ENCODE measurements at regions not wholly inside any gene's neighbourhood (a gene's known extent, or its start where the extent isn't known, plus 50 kb on each side); places are given as distances from the start of the nearest gene placed in this dataset.

- intact Hi-C loops (cut with micrococcal nuclease): no loop called here
- no peak overlapping the region for H3K27ac Mint-ChIP-seq
- no peaks in the 10 kb centered on the region for H3K4me1 Mint-ChIP-seq (ENCODE audit: low read depth)
- peaks cover 7% of the 10 kb centered on the region for H3K9me3 Mint-ChIP-seq
- H3K4me3 Mint-ChIP-seq (ENCODE audit: low read depth): no peak overlapping the region
- DNase-seq (ENCODE audit: low spot score): no peak
- H3K27me3 Mint-ChIP-seq (ENCODE audit: low read depth): no peaks in the 10 kb centered on the region
- no peaks in the 10 kb centered on the region for H3K36me3 Mint-ChIP-seq (ENCODE audit: low read depth)
Observed at GRCh38 chr6:115704028-115704427, 356.7 kb downstream of the FRK start.

GRCh38 chr6:115691433-115691832 lies 369.3 kb downstream of the FRK start:
- H3K27me3 Mint-ChIP-seq (ENCODE audit: low read depth): no peaks in the 10 kb centered on the region
- H3K4me3 Mint-ChIP-seq (ENCODE audit: low read depth): no peak overlapping the region
- intact Hi-C loops (cut with micrococcal nuclease): no loop called here
- DNase-seq (ENCODE audit: low spot score): no peak
- H3K27ac Mint-ChIP-seq: no peak overlapping the region
- H3K9me3 Mint-ChIP-seq: no peaks in the 10 kb centered on the region
- no peaks in the 10 kb centered on the region for H3K4me1 Mint-ChIP-seq (ENCODE audit: low read depth)
- no peaks in the 10 kb centered on the region for H3K36me3 Mint-ChIP-seq (ENCODE audit: low read depth)

- H3K27me3 Mint-ChIP-seq (ENCODE audit: low read depth): no peaks in the 10 kb centered on the region
- no peak overlapping the region for H3K4me3 Mint-ChIP-seq (ENCODE audit: low read depth)
- no peaks in the 10 kb centered on the region for H3K36me3 Mint-ChIP-seq (ENCODE audit: low read depth)
- DNase-seq (ENCODE audit: low spot score): no peak
- intact Hi-C loops (cut with micrococcal nuclease): no loop called here
- no peaks in the 10 kb centered on the region for H3K4me1 Mint-ChIP-seq (ENCODE audit: low read depth)
- no peak overlapping the region for H3K27ac Mint-ChIP-seq
- H3K9me3 Mint-ChIP-seq: no peaks in the 10 kb centered on the region
Observed at GRCh38 chr6:115690854-115691253, 369.8 kb downstream of the FRK start.

GRCh38 chr6:115681978-115682775 lies 378.5 kb downstream of the FRK start:
- intact Hi-C loops (cut with micrococcal nuclease): no loop called here
- H3K4me3 Mint-ChIP-seq (ENCODE audit: low read depth): no peak overlapping the region
- H3K36me3 Mint-ChIP-seq (ENCODE audit: low read depth): no peaks in the 10 kb centered on the region
- no peaks in the 10 kb centered on the region for H3K4me1 Mint-ChIP-seq (ENCODE audit: low read depth)
- H3K9me3 Mint-ChIP-seq: no peaks in the 10 kb centered on the region
- no peaks in the 10 kb centered on the region for H3K27me3 Mint-ChIP-seq (ENCODE audit: low read depth)
- DNase-seq (ENCODE audit: low spot score): no peak
- H3K27ac Mint-ChIP-seq: no peak overlapping the region

GRCh38 chr6:115680621-115681020 lies 380.1 kb downstream of the FRK start:
- DNase-seq (ENCODE audit: low spot score): no peak
- H3K9me3 Mint-ChIP-seq: no peaks in the 10 kb centered on the region
- no peaks in the 10 kb centered on the region for H3K27me3 Mint-ChIP-seq (ENCODE audit: low read depth)
- H3K4me3 Mint-ChIP-seq (ENCODE audit: low read depth): no peak overlapping the region
- H3K27ac Mint-ChIP-seq: no peak overlapping the region
- intact Hi-C loops (cut with micrococcal nuclease): no loop called here
- H3K4me1 Mint-ChIP-seq (ENCODE audit: low read depth): no peaks in the 10 kb centered on the region
- H3K36me3 Mint-ChIP-seq (ENCODE audit: low read depth): no peaks in the 10 kb centered on the region

GRCh38 chr6:115677198-115677597 lies 383.5 kb downstream of the FRK start:
- Mint-ChIP-seq H3K36me3 (ENCODE audit: low read depth) (no peaks in the 10 kb centered on the region), H3K27me3 (ENCODE audit: low read depth) (no peaks in the 10 kb centered on the region), H3K9me3 (no peaks in the 10 kb centered on the region), H3K27ac (no peak overlapping the region), H3K4me3 (ENCODE audit: low read depth) (no peak overlapping the region), H3K4me1 (ENCODE audit: low read depth) (no peaks in the 10 kb centered on the region)
- no peak for DNase-seq (ENCODE audit: low spot score)
- intact Hi-C loops (cut with micrococcal nuclease): no loop called here

GRCh38 chr6:115675443-115675842 lies 385.2 kb downstream of the FRK start:
- H3K27ac Mint-ChIP-seq: no peak overlapping the region
- no peaks in the 10 kb centered on the region for H3K36me3 Mint-ChIP-seq (ENCODE audit: low read depth)
- H3K9me3 Mint-ChIP-seq: no peaks in the 10 kb centered on the region
- H3K4me1 Mint-ChIP-seq (ENCODE audit: low read depth): no peaks in the 10 kb centered on the region
- no peak overlapping the region for H3K4me3 Mint-ChIP-seq (ENCODE audit: low read depth)
- DNase-seq (ENCODE audit: low spot score): no peak
- intact Hi-C loops (cut with micrococcal nuclease): no loop called here
- no peaks in the 10 kb centered on the region for H3K27me3 Mint-ChIP-seq (ENCODE audit: low read depth)

GRCh38 chr6:115668781-115669180 lies 391.9 kb downstream of the FRK start:
- intact Hi-C loops (cut with micrococcal nuclease): no loop called here
- H3K27me3 Mint-ChIP-seq (ENCODE audit: low read depth): no peaks in the 10 kb centered on the region
- H3K9me3 Mint-ChIP-seq: no peaks in the 10 kb centered on the region
- H3K4me1 Mint-ChIP-seq (ENCODE audit: low read depth): no peaks in the 10 kb centered on the region
- no peak for DNase-seq (ENCODE audit: low spot score)
- H3K27ac Mint-ChIP-seq: no peak overlapping the region
- no peaks in the 10 kb centered on the region for H3K36me3 Mint-ChIP-seq (ENCODE audit: low read depth)
- H3K4me3 Mint-ChIP-seq (ENCODE audit: low read depth): no peak overlapping the region

GRCh38 chr6:115668211-115668610 lies 392.5 kb downstream of the FRK start:
- Mint-ChIP-seq H3K4me1 (ENCODE audit: low read depth) (no peaks in the 10 kb centered on the region), H3K9me3 (no peaks in the 10 kb centered on the region), H3K36me3 (ENCODE audit: low read depth) (no peaks in the 10 kb centered on the region), H3K27ac (no peak overlapping the region), H3K4me3 (ENCODE audit: low read depth) (no peak overlapping the region), H3K27me3 (ENCODE audit: low read depth) (no peaks in the 10 kb centered on the region)
- intact Hi-C loops (cut with micrococcal nuclease): no loop called here
- no peak for DNase-seq (ENCODE audit: low spot score)

GRCh38 chr6:115667478-115668026 lies 393.1 kb downstream of the FRK start:
- no peak for DNase-seq (ENCODE audit: low spot score)
- Mint-ChIP-seq H3K27ac (no peak overlapping the region), H3K9me3 (no peaks in the 10 kb centered on the region), H3K4me3 (ENCODE audit: low read depth) (no peak overlapping the region), H3K27me3 (ENCODE audit: low read depth) (no peaks in the 10 kb centered on the region), H3K4me1 (ENCODE audit: low read depth) (no peaks in the 10 kb centered on the region), H3K36me3 (ENCODE audit: low read depth) (no peaks in the 10 kb centered on the region)
- intact Hi-C loops (cut with micrococcal nuclease): no loop called here

GRCh38 chr6:115666997-115667396 lies 393.7 kb downstream of the FRK start:
- H3K36me3 Mint-ChIP-seq (ENCODE audit: low read depth): no peaks in the 10 kb centered on the region
- no peaks in the 10 kb centered on the region for H3K9me3 Mint-ChIP-seq
- H3K27ac Mint-ChIP-seq: no peak overlapping the region
- H3K4me3 Mint-ChIP-seq (ENCODE audit: low read depth): no peak overlapping the region
- H3K4me1 Mint-ChIP-seq (ENCODE audit: low read depth): no peaks in the 10 kb centered on the region
- no peak for DNase-seq (ENCODE audit: low spot score)
- no peaks in the 10 kb centered on the region for H3K27me3 Mint-ChIP-seq (ENCODE audit: low read depth)
- intact Hi-C loops (cut with micrococcal nuclease): no loop called here

- Mint-ChIP-seq H3K4me3 (ENCODE audit: low read depth) (no peak overlapping the region), H3K27ac (no peak overlapping the region), H3K36me3 (ENCODE audit: low read depth) (no peaks in the 10 kb centered on the region), H3K9me3 (no peaks in the 10 kb centered on the region), H3K27me3 (ENCODE audit: low read depth) (no peaks in the 10 kb centered on the region), H3K4me1 (ENCODE audit: low read depth) (no peaks in the 10 kb centered on the region)
- intact Hi-C loops (cut with micrococcal nuclease): no loop called here
- no peak for DNase-seq (ENCODE audit: low spot score)
Observed at GRCh38 chr6:115665310-115665709, 395.4 kb downstream of the FRK start.

- no peaks in the 10 kb centered on the region for H3K36me3 Mint-ChIP-seq (ENCODE audit: low read depth)
- no peak for DNase-seq (ENCODE audit: low spot score)
- H3K4me1 Mint-ChIP-seq (ENCODE audit: low read depth): no peaks in the 10 kb centered on the region
- no peaks in the 10 kb centered on the region for H3K9me3 Mint-ChIP-seq
- no peak overlapping the region for H3K27ac Mint-ChIP-seq
- intact Hi-C loops (cut with micrococcal nuclease): no loop called here
- no peaks in the 10 kb centered on the region for H3K27me3 Mint-ChIP-seq (ENCODE audit: low read depth)
- no peak overlapping the region for H3K4me3 Mint-ChIP-seq (ENCODE audit: low read depth)
Observed at GRCh38 chr6:115663681-115664080, 397.0 kb downstream of the FRK start.

Measured in activated T-helper 2 cell treated with anti-CD3 and anti-CD28 coated beads, Interferon-gamma antibody, Interleukin-2, Interleukin-4, amounts not matched to agents 10 μg/mL and 5 μg/mL and 100 μg/mL, durations not matched to agents 14 hours and 24 hours and 36 hours (primary cell).